ENCODE measurements at regions not wholly inside any gene's neighbourhood (a gene's known extent, or its start where the extent isn't known, plus 50 kb on each side); places are given as distances from the start of the nearest gene placed in this dataset.

DNA sequence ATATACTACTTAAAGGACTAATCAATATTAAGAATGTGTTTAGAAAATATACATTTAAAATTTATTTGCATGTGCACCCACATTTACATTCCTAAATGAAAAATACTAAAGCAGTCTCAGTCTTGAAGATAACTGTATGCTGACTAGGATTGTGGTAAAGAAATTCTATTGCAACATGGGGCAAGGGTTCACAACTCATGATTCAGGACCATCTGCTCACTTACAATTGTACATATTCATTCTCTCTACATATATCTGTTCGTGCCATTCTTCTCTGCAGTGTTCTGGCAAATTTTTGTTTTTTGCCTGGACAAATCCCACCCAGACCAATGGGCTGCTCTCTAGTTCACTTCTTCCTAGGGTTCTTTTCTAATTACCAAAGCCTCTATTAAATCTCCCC is 417.2 kb upstream of the NOVA1 start:
- TF ChIP-seq, protein P1, sequence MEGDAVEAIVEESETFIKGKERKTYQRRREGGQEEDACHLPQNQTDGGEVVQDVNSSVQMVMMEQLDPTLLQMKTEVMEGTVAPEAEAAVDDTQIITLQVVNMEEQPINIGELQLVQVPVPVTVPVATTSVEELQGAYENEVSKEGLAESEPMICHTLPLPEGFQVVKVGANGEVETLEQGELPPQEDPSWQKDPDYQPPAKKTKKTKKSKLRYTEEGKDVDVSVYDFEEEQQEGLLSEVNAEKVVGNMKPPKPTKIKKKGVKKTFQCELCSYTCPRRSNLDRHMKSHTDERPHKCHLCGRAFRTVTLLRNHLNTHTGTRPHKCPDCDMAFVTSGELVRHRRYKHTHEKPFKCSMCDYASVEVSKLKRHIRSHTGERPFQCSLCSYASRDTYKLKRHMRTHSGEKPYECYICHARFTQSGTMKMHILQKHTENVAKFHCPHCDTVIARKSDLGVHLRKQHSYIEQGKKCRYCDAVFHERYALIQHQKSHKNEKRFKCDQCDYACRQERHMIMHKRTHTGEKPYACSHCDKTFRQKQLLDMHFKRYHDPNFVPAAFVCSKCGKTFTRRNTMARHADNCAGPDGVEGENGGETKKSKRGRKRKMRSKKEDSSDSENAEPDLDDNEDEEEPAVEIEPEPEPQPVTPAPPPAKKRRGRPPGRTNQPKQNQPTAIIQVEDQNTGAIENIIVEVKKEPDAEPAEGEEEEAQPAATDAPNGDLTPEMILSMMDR (IDR thresholded peaks at IDR 0.05), result no peak
- no peak for TF ChIP-seq POLR2A (IDR thresholded peaks at IDR 0.05)

Measured in thyroid gland (tissue), 4 donors.